GM23338 (cell line): ENCODE measurements at regions not wholly inside any gene's neighbourhood (a gene's known extent, or its start where the extent isn't known, plus 50 kb on each side); places are given as distances from the start of the nearest gene placed in this dataset.

Source experiments
- ATAC-seq: fragments of 200-7000 bp; cut with Tn5 transposase; 3 replicates; pipeline ENCODE4 v1.9.1; 2020
- DNase-seq: peaks from one replicate; pipeline ENCODE4 v3.0.0-alpha.2; 2015; ENCODE audit warnings: low spot score
- H2AFZ ChIP-seq: fragments of 200-600 bp; sonication (generic); 2 replicates; pipeline ENCODE4 v1.8.0; 2016; ENCODE audit warnings: antibody characterized with exemption, mild to moderate bottlenecking, moderate library complexity
- H3F3A ChIP-seq: fragments of 200-600 bp; sonication (generic); replicated peaks from 2 replicates; pipeline ENCODE4 v1.8.0; 2017; ENCODE audit warnings: antibody characterized with exemption, mixed run types, low read depth
- H3K27ac ChIP-seq: fragments of 200-600 bp; sonication (generic); 2 replicates; pipeline ENCODE4 v1.6.1; 2016; ENCODE audit warnings: low read depth
- H3K27me3 ChIP-seq: fragments of 200-600 bp; sonication (generic); 2 replicates; pipeline ENCODE4 v1.8.0; 2016; ENCODE audit warnings: mild to moderate bottlenecking, mixed run types, moderate library complexity; ENCODE audit not compliant: insufficient read depth
- H3K36me3 ChIP-seq: fragments of 200-600 bp; sonication (generic); 2 replicates; pipeline ENCODE4 v1.8.0; 2016; ENCODE audit warnings: mild to moderate bottlenecking; ENCODE audit not compliant: insufficient read depth
- H3K4me1 ChIP-seq: fragments of 200-600 bp; sonication (generic); 2 replicates; pipeline ENCODE4 v1.8.0; 2016; ENCODE audit warnings: mild to moderate bottlenecking, moderate library complexity; ENCODE audit not compliant: insufficient read depth
- H3K4me2 ChIP-seq: fragments of 200-600 bp; sonication (generic); 2 replicates; pipeline ENCODE4 v1.7.1; 2017; ENCODE audit warnings: mixed run types
- H3K4me3 ChIP-seq: fragments of 200-600 bp; sonication (generic); 2 replicates; pipeline ENCODE4 v1.6.1; 2016; ENCODE audit warnings: mixed run types
- H3K79me2 ChIP-seq: fragments of 200-600 bp; sonication (generic); replicated peaks from 2 replicates; pipeline ENCODE4 v1.8.0; 2017; ENCODE audit warnings: mild to moderate bottlenecking; ENCODE audit not compliant: insufficient read depth
- H3K9me2 ChIP-seq: fragments of 200-600 bp; sonication (generic); 2 replicates; pipeline ENCODE4 v1.8.0; 2017; ENCODE audit not compliant: insufficient read depth
- H4K20me1 ChIP-seq: fragments of 200-600 bp; sonication (generic); replicated peaks from 2 replicates; pipeline ENCODE4 v1.8.0; 2017; ENCODE audit warnings: mild to moderate bottlenecking; ENCODE audit not compliant: insufficient read depth
- H3K27ac Mint-ChIP-seq: 2 replicates; pipeline ENCODE4 v1.8.0; 2020; ENCODE audit warnings: inconsistent platforms, mild to moderate bottlenecking, moderate library complexity, mixed read lengths
- H3K27me3 Mint-ChIP-seq: 3 replicates; pipeline ENCODE4 v1.8.0; 2022; ENCODE audit warnings: low read depth, mild to moderate bottlenecking, moderate library complexity, mixed read lengths, inconsistent platforms; ENCODE audit not compliant: insufficient read depth, poor library complexity
- H3K36me3 Mint-ChIP-seq: 3 replicates; pipeline ENCODE4 v1.8.0; 2021; ENCODE audit warnings: low read depth, mild to moderate bottlenecking, inconsistent platforms, moderate library complexity, mixed read lengths
- H3K4me1 Mint-ChIP-seq: 3 replicates; pipeline ENCODE4 v1.8.0; 2020; ENCODE audit warnings: mild to moderate bottlenecking, inconsistent platforms, mixed read lengths
- H3K4me3 Mint-ChIP-seq: 3 replicates; pipeline ENCODE4 v1.8.0; 2021; ENCODE audit warnings: moderate library complexity, mild to moderate bottlenecking, inconsistent platforms, mixed read lengths
- H3K9me3 Mint-ChIP-seq: 3 replicates; pipeline ENCODE4 v1.8.0; 2020; ENCODE audit warnings: moderate library complexity, mild to moderate bottlenecking, inconsistent platforms, mixed read lengths
- CREB1 ChIP-seq: fragments of 250-450 bp; sonication (Bioruptor Pico); IDR thresholded peaks from 2 replicates; pipeline ENCODE4 v1.5.0; 2020; ENCODE audit warnings: low read depth, mild to moderate bottlenecking, moderate library complexity
- CTCF ChIP-seq, 2 experiments: fragments of 200-600 bp in 1 of 2; sonication (generic) in 1 of 2; conservative IDR thresholded peaks; 2 replicates each; pipeline versions ENCODE4 v1.5.1 to v1.6.1; 2016 to 2017; ENCODE audit warnings: antibody characterized with exemption in 2 of 2, low read depth in 2 of 2, mild to moderate bottlenecking in 2 of 2, moderate library complexity in 1 of 2
- ETS1 ChIP-seq: IDR thresholded peaks from 2 replicates; pipeline ENCODE4 v1.6.1; 2016; ENCODE audit warnings: antibody characterized with exemption
- EZH2 ChIP-seq: fragments of 200-600 bp; sonication (generic); IDR thresholded peaks from one replicate; pipeline ENCODE4 v1.8.0; 2017; ENCODE audit warnings: antibody characterized with exemption, mild to moderate bottlenecking, low read depth; ENCODE audit not compliant: unreplicated experiment
- EZH2phosphoT487 ChIP-seq: fragments of 200-600 bp; sonication (generic); IDR thresholded peaks from one replicate; pipeline ENCODE4 v1.8.1; 2018; ENCODE audit warnings: antibody characterized with exemption; ENCODE audit not compliant: unreplicated experiment
- JUNB ChIP-seq: IDR thresholded peaks from one replicate; pipeline ENCODE4 v1.6.1; 2016; ENCODE audit warnings: antibody characterized with exemption; ENCODE audit not compliant: unreplicated experiment
- NANOG ChIP-seq: IDR thresholded peaks from 2 replicates; pipeline ENCODE4 v1.6.1; 2016; ENCODE audit warnings: antibody characterized with exemption, borderline replicate concordance
- POLR2AphosphoS5 ChIP-seq: IDR thresholded peaks from 2 replicates; pipeline ENCODE4 v1.6.1; 2016; ENCODE audit warnings: antibody characterized with exemption, low read depth
- REST ChIP-seq: IDR thresholded peaks from one replicate; pipeline ENCODE4 v1.6.1; 2018; ENCODE audit warnings: antibody characterized with exemption; ENCODE audit not compliant: unreplicated experiment
- STAT1 ChIP-seq: IDR thresholded peaks from one replicate; pipeline ENCODE4 v1.6.1; 2016; ENCODE audit warnings: antibody characterized with exemption; ENCODE audit not compliant: unreplicated experiment
- ZNF114 ChIP-seq: fragments of 250-450 bp; sonication (Bioruptor Pico); IDR thresholded peaks from 2 replicates; pipeline ENCODE4 v1.5.0; 2020; ENCODE audit warnings: mild to moderate bottlenecking, moderate library complexity
- ZNF331 ChIP-seq: fragments of 250-450 bp; sonication (Bioruptor Pico); IDR thresholded peaks from 2 replicates; pipeline ENCODE4 v1.5.0; 2020; ENCODE audit warnings: low read depth, mild to moderate bottlenecking, moderate library complexity

GRCh38 chr9:18398038-18398437 is 75.9 kb upstream of the ADAMTSL1 start (continued):
- TF ChIP-seq CTCF (conservative IDR thresholded peaks at IDR 0.05; ENCODE audit: low read depth in 2 of 2) (no peak), POLR2AphosphoS5 (no peak), EZH2phosphoT487 (no peak), ZNF331 (CRISPR knock-in tag) (no peak), JUNB (no peak), NANOG (no peak), CREB1 (CRISPR knock-in tag) (no peak), EZH2 (no peak), ETS1 (no peak)

- H4K20me1 ChIP-seq: no peaks in the 10 kb centered on the region
- H3K4me2 ChIP-seq: no peak overlapping the region
- no peak overlapping the region for H3K4me3 Mint-ChIP-seq
- H3K36me3 ChIP-seq: no peaks in the 10 kb centered on the region
- no peaks in the 10 kb centered on the region for H3K9me3 Mint-ChIP-seq
- no peak overlapping the region; the same call in 1 of the 2 replicates for H3K27ac Mint-ChIP-seq
- ATAC-seq (no peak), DNase-seq (no peak)
- no peaks in the 10 kb centered on the region for H3K79me2 ChIP-seq
- H2AFZ ChIP-seq: peak overlapping the region; percentile 74; the same call in 1 of the 2 replicates
- no peaks in the 10 kb centered on the region for H3K27me3 ChIP-seq
- peaks cover 8% of the 10 kb centered on the region for H3K4me1 Mint-ChIP-seq
- no peaks in the 10 kb centered on the region for H3K4me1 ChIP-seq
- H3F3A ChIP-seq: no peaks in the 10 kb centered on the region
- H3K36me3 Mint-ChIP-seq: no peaks in the 10 kb centered on the region
- no peaks in the 10 kb centered on the region for H3K9me2 ChIP-seq
- no peak overlapping the region for H3K4me3 ChIP-seq
- peaks cover 3% of the 10 kb centered on the region for H3K27me3 Mint-ChIP-seq
- no peak overlapping the region for H3K27ac ChIP-seq
- no peak for TF ChIP-seq EZH2phosphoT487
- TF ChIP-seq ZNF114 (CRISPR knock-in tag): no peak
- no peak for TF ChIP-seq ZNF331 (CRISPR knock-in tag)
- no peak for TF ChIP-seq POLR2AphosphoS5
- TF ChIP-seq NANOG: no peak
- TF ChIP-seq CREB1 (CRISPR knock-in tag): no peak
- no peak for TF ChIP-seq JUNB
- no peak for TF ChIP-seq STAT1
- TF ChIP-seq EZH2: no peak
- TF ChIP-seq REST: no peak
- no peak for TF ChIP-seq ETS1
- TF ChIP-seq CTCF (conservative IDR thresholded peaks at IDR 0.05; ENCODE audit: low read depth in 2 of 2): no peak
Measured at GRCh38 chr9:18404434-18405029, 69.4 kb upstream of the ADAMTSL1 start.
